DMS114 treated with DMSO at 0.1 percent for 48 hours (cell line): ENCODE measurements at regions not wholly inside any gene's neighbourhood (a gene's known extent, or its start where the extent isn't known, plus 50 kb on each side); places are given as distances from the start of the nearest gene placed in this dataset.
"Not testable (repeated sequence)": the region's sequence is repeated elsewhere in the genome, so short reads cannot be mapped to it uniquely, and the experiment has no call there.

Experiments
- DNase-seq: peaks from one replicate; lab custom pipeline; 2025; ENCODE audit not compliant: unreplicated experiment; lab: John Stamatoyannopoulos, UW

GRCh38 chr18:76051396-76052226, 443.4 kb downstream of the ZNF516 start:
- DNase-seq, result no peak

DNA sequence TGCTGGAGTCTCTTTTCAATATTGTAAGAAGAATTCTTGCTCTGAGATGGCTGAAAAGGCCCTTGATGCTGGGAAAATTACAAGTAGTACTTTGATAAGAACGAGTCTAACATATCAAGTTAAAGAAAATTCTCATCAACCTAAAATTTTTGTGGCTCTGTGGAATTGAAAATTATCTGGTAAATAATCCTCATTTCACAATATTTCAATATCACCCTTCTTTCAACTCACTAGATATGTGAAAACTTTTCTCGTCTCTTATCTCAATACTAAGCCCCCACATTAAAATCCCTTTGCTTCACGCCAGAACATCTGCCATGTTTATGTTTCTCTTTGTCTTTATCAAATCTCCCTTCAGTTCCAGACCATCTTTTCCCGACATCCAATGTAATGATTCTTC, 448.8 kb downstream of the ZNF516 start:
- no peak for DNase-seq

DNA sequence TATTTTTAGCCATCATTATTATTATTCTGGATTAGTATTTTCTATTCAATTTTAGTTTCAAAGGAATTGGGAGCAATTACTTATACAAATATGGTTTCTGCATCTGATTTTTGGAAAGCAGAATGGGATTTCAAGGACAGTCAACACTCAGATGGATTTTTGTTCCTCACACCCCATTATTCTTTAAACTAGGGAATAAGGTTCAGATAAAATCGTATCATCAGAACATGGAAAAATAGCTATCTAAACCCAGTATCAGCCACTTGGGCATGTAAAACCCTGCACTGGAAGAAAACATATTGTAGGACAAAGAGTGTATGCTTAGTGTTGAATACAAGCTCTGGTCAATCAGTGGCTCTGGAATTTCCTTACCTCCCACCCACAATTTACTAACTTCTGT, 452.5 kb downstream of the ZNF516 start:
- no peak for DNase-seq

DNA sequence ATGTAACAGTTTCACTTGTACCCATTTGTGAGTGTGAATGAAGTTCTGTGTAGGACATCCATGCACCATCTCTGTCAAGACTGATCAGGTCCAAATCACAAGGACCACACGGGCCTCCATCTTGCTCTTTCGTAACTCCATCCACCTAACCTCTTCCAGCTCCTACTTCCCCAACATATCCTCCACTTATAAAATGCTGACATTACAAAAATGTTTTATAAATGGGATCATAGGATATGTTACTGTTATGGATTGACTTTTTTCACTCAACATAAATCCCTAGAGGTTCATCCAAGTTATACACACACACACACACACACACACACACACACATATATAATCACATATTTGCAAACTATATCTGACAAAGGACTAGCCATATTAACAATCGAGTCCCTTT, 476.8 kb downstream of the ZNF516 start:
- DNase-seq, result no peak

DNA sequence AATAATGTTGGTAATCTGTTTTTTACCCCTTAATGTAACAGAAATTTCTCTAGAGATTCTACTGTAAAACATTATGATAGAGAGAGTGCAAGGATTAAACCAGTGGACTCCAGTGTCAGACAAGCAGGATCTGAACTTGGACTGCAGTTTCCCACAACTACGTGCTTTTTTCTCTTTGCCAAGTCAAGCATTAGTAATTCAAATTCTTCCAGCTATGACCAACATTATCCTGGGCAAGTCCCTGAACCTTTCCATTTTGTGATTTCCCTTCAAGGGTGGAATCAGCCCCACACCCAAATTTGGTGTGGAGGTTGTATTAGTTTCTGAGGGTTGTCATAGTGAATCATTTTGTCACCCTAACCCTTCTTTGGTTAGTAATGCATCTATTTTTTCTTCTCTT, 482.0 kb downstream of the ZNF516 start:
- DNase-seq, result no peak

GRCh38 chr18:76005632-76006208, 489.3 kb downstream of the ZNF516 start:
- DNase-seq, result no peak

GRCh38 chr18:75987913-75988312, 507.1 kb downstream of the ZNF516 start:
- DNase-seq, result not testable (repeated sequence)

DNA sequence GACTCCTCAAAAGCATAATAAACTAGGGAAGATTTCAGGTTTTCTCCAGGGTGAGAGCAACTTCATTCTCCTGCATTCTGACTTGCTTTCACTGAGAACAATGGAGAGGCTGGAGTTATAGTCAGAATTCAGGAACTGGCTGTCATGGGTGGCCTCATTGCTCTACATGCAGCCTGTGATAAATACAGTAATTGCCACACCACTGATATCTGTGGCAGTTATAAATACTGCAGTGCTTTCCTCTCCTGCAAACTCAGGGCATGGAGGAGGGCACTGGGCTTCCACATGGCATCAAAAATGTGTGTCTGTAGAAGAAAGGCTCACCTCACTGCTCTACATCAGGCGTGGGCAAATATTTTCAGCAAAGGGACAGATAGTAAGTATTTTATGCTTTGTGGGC, 510.2 kb downstream of the ZNF516 start:
- no peak for DNase-seq

GRCh38 chr18:75981102-75981501, 513.9 kb downstream of the ZNF516 start:
- no peak for DNase-seq

DNA sequence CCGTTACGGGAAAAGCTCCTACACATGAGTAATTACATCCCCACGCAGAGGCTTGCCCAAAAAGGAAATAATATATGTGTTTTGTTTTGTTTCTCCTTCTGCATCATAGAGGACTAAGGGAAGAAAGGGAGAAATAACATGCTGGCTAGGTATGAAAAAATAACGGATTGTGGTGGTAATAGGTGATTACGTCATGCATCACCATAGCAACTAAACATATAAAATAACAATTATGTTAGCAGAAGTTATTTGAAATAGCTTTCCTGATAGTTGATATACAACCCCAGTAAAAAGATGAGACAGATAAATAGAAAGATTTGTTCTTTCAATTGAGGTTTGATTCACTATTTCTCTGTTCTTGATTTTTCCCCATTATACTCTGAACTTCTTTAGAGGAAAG, 518.0 kb downstream of the ZNF516 start:
- DNase-seq, result no peak

- DNase-seq, result no peak
Measured at GRCh38 chr18:75970212-75970611, 524.8 kb downstream of the ZNF516 start.

GRCh38 chr18:75966431-75966830, 528.6 kb downstream of the ZNF516 start:
- no peak for DNase-seq

- no peak for DNase-seq
Measured at GRCh38 chr18:75962036-75962572, 532.9 kb downstream of the ZNF516 start.

DNA sequence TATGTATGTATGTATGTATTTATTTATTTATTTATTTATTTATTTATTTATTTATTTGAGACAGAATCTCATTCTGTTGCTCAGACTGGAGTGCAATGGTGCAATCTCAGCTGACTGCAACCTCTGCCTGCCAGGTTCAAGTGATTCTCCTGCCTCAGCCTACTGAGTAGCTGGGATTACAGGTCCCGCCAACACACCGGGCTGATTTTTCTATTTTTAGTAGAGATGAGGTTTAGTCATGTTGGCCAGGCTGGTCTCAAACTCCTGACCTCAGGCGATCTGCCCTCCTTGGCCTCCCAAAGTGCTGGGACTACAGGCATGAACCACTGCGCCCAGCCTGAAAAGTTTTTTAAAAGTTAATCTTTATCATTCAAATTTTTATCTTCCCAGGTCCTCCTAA, 532.9 kb upstream of the SMIM21 start:
- DNase-seq, result not testable (repeated sequence)

GRCh38 chr18:75959150-75959549, 531.6 kb upstream of the SMIM21 start:
- DNase-seq, result no peak

DNA sequence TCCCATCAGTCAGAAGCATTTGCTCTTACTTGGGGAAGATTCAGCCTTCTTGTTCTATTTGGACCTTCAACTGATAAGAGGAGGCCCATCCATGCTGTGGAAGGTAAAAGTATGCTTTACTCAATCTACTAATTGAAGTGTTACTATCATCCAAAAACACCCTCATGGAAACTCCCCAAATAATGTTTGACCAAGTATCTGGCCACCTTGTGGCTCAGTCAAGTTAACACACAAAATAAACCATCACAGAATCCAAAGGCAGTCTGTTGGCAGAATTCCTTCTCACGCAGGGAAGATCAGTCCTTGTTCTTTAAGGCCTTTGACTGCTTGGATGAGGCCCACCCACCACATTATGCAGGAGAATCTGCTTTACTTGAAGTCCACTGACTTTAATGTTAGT, 531.2 kb upstream of the SMIM21 start:
- DNase-seq, result no peak

DNA sequence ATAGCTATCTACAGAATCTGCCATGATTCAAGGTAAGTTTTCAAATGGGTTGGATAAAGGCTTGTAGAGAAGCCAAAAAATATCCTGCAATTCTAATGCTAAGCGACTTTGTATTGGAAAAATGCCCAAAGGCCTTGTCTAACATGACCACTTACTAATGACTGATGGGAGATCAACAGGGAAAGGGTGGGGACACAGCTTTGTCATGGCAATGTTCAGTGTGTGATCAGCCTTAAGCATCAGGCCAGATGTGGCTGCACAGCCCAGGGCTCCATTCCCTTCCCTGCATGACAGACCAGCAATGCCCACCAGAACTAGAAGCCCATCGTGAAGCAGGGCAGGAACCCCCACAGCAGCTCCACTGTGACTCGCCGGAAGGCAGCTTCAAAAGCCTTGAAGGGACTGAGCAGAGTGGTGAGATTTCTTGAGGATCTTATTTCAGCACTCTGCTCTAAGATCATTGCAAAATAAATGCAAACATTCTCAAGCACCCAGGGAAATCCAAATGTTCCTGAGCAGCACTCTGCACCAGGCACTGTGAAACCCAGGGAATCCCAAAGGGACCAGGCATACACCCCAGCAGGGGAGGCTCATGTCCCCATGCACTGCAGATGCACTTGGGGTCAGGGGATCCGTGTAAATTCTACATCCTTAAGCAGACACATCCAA, 517.9 kb upstream of the SMIM21 start:
- no peak for DNase-seq

DNA sequence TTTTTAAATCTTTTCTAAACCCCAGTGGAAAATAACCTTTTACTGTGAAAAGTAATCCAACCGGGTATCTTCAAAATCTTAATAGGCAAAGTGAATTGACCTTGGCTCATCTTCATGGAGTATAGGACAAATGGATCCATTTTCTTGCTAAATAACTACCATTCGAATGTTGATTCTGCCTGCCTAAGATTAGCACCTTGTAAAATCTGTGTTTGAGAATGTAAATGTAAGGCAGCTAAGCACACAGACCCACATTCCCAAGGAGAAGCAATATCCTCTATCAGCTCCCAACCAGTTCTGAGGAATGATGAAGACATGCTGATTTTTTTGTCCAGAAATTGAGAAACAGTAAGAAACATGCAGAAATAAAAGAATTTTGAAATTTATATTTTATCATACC, 509.8 kb upstream of the SMIM21 start:
- no peak for DNase-seq

GRCh38 chr18:75936862-75937261, 509.4 kb upstream of the SMIM21 start:
- DNase-seq, result no peak

DNA sequence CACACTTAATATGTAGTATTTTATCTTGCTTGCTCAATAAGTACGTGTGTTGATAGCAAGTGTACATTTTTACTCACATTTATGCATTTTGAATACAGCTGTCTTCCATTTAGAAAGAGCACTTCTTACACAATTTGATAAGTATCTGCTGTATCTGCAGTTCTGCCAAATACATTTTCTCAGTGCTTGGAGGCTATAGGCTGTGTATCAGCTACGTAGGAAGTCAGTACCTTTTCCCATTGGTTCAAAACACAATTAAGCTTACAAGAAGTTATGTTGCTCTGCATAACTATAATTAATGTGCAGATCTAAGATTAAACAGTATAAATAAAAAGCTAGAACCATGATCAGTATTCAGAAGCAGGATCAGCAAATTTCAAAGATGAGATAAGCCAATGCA, 503.6 kb upstream of the SMIM21 start:
- DNase-seq, result no peak

- no peak for DNase-seq
Measured at GRCh38 chr18:75928706-75929105, 501.2 kb upstream of the SMIM21 start.

DNA sequence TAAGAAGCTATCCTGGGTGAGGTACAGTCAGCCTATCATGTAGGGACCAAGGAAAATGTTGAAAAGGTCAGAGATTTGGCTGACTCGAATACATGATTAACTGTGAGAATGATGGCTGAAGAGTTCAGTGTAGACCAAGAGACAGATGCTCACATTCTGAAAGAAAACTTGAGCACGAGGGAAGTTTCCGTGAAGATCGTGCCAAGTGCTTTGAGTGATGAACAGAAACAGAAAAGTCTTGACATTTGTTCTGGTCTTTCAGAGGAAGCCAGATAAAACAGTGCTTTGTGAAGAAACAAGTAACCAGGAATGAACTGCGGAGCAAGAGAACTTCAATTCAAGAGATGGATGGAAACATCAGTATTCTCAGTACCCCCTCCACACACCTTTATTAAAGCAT, 500.3 kb upstream of the SMIM21 start:
- DNase-seq, result no peak
